Erythroblast (primary cell): ENCODE measurements at regions not wholly inside any gene's neighbourhood (a gene's known extent, or its start where the extent isn't known, plus 50 kb on each side); places are given as distances from the start of the nearest gene placed in this dataset.

Source experiments
- GATA1 ChIP-seq: IDR thresholded peaks from 2 replicates; pipeline ENCODE4 v1.6.1; 2011; ENCODE audit warnings: low read depth, mild to moderate bottlenecking, control low read depth, low read length, moderate library complexity
- POLR2A ChIP-seq: IDR thresholded peaks from 2 replicates; pipeline ENCODE4 v1.6.1; 2011; ENCODE audit warnings: mild to moderate bottlenecking, low read length

GRCh38 chr10:52477305-52477704, 163.2 kb downstream of the DKK1 start:
- TF ChIP-seq POLR2A (no peak), GATA1 (no peak)
